ENCODE measurements at regions not wholly inside any gene's neighbourhood (a gene's known extent, or its start where the extent isn't known, plus 50 kb on each side); places are given as distances from the start of the nearest gene placed in this dataset.

DNA sequence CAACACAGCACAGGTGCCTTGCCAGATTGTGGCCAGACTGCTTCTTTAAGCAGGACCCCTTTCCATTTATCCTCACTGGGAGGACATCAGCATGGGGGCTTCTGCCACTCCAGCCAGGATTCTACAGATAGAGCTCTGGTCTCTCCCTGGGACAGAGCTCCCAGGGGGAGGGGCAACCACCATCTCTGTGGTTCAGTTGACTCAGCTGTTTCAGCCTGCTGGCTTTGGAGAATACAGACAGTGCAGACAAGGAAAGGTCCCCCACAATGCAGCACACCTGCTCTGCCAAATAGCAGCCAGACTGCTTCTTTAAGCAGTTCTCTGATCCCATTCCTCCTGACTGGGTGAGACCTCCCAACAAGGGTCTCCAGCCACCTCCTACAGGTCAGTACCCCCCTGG is 132.8 kb downstream of the OR2K2 start:
- POLR2A ChIA-PET: no interaction called here
- Histone ChIP-seq H3K9me2 (ENCODE audit: insufficient read depth) (no peaks in the 10 kb centered on the region), H3K4me3 (replicated peaks in 1 of 2; ENCODE audit: low read depth in 1 of 2, low read length in 2 of 2) (no peak overlapping the region), H3K9me3 (ENCODE audit: control insufficient read depth in 1 of 2, insufficient read depth in 1 of 2, low read depth in 1 of 2, low read length in 2 of 2) (no peaks in the 10 kb centered on the region), H3K9ac (ENCODE audit: low read length) (no peak overlapping the region), H4K20me1 (ENCODE audit: insufficient read depth) (no peaks in the 10 kb centered on the region), H3K4me1 (ENCODE audit: control insufficient read depth in 1 of 2, insufficient read depth in 2 of 2, low read length in 2 of 2) (no peaks in the 10 kb centered on the region), H3K36me3 (ENCODE audit: control insufficient read depth in 1 of 2, insufficient read depth in 2 of 2, low read length in 2 of 2) (no peaks in the 10 kb centered on the region), H3K27ac (ENCODE audit: low read depth, low read length) (no peak overlapping the region), H3K79me2 (ENCODE audit: insufficient read depth, low read length) (no peaks in the 10 kb centered on the region), H3K4me2 (ENCODE audit: low read length) (no peak overlapping the region), H2AFZ (ENCODE audit: low read depth, low read length, poor library complexity, severe bottlenecking) (no peak overlapping the region), H3K27me3 (ENCODE audit: insufficient read depth, low read length) (no peaks in the 10 kb centered on the region)
- ATAC-seq (no peak), DNase-seq (ENCODE audit: low read depth, low spot score) (no peak)
- intact Hi-C loops (cut with micrococcal nuclease): no loop called here
- BruUV-seq (replicated peaks): no TSS peak
- CTCF ChIA-PET: no interaction called here
- TF ChIP-seq RAD21 (IDR thresholded peaks at IDR 0.05; ENCODE audit: low read depth) (no peak), SP1 (IDR thresholded peaks at IDR 0.05; ENCODE audit: low read depth) (no peak), CEBPB (IDR thresholded peaks at IDR 0.05; ENCODE audit: low read depth) (no peak), JUND (IDR thresholded peaks at IDR 0.05) (no peak), POLR2A (IDR thresholded peaks at IDR 0.05; ENCODE audit: borderline replicate concordance, extremely low read depth, insufficient read depth, insufficient read length) (no peak), YY1 (IDR thresholded peaks at IDR 0.05; ENCODE audit: extremely low read depth, insufficient replicate concordance, low read depth, low read length) (no peak)
- TF ChIP-seq, protein P1, sequence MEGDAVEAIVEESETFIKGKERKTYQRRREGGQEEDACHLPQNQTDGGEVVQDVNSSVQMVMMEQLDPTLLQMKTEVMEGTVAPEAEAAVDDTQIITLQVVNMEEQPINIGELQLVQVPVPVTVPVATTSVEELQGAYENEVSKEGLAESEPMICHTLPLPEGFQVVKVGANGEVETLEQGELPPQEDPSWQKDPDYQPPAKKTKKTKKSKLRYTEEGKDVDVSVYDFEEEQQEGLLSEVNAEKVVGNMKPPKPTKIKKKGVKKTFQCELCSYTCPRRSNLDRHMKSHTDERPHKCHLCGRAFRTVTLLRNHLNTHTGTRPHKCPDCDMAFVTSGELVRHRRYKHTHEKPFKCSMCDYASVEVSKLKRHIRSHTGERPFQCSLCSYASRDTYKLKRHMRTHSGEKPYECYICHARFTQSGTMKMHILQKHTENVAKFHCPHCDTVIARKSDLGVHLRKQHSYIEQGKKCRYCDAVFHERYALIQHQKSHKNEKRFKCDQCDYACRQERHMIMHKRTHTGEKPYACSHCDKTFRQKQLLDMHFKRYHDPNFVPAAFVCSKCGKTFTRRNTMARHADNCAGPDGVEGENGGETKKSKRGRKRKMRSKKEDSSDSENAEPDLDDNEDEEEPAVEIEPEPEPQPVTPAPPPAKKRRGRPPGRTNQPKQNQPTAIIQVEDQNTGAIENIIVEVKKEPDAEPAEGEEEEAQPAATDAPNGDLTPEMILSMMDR (IDR thresholded peaks at IDR 0.05 in 2 of 3, conservative IDR thresholded peaks at IDR 0.05 in 1 of 3; ENCODE audit: borderline replicate concordance in 1 of 3, insufficient read depth in 1 of 3, low read depth in 2 of 3, low read length in 2 of 3): no peak
- RAD21 ChIA-PET (ENCODE audit: low non-redundant PET in 1 of 2, low total read pairs in 2 of 2, uncharacterized antibody in 2 of 2, unreplicated experiment in 2 of 2): no interaction called here

GRCh38 chr9:111195766-111196165 is 134.3 kb downstream of the OR2K2 start:
- CTCF ChIA-PET: no interaction called here
- DNase-seq (ENCODE audit: low read depth, low spot score) (no peak), ATAC-seq (no peak)
- no peak overlapping the region for H3K4me3 ChIP-seq (replicated peaks in 1 of 2; ENCODE audit: low read depth in 1 of 2, low read length in 2 of 2)
- intact Hi-C loops (cut with micrococcal nuclease): no loop called here
- no peaks in the 10 kb centered on the region for H3K27me3 ChIP-seq (ENCODE audit: insufficient read depth, low read length)
- no peaks in the 10 kb centered on the region for H3K4me1 ChIP-seq (ENCODE audit: control insufficient read depth in 1 of 2, insufficient read depth in 2 of 2, low read length in 2 of 2)
- H3K9ac ChIP-seq (ENCODE audit: low read length): no peak overlapping the region
- no peaks in the 10 kb centered on the region for H3K9me2 ChIP-seq (ENCODE audit: insufficient read depth)
- H2AFZ ChIP-seq (ENCODE audit: low read depth, low read length, poor library complexity, severe bottlenecking): no peak overlapping the region
- no peaks in the 10 kb centered on the region for H3K9me3 ChIP-seq (ENCODE audit: control insufficient read depth in 1 of 2, insufficient read depth in 1 of 2, low read depth in 1 of 2, low read length in 2 of 2)
- no peaks in the 10 kb centered on the region for H4K20me1 ChIP-seq (ENCODE audit: insufficient read depth)
- POLR2A ChIA-PET: no interaction called here
- no peak overlapping the region for H3K4me2 ChIP-seq (ENCODE audit: low read length)
- BruUV-seq (replicated peaks): no TSS peak
- H3K79me2 ChIP-seq (ENCODE audit: insufficient read depth, low read length): no peaks in the 10 kb centered on the region
- H3K27ac ChIP-seq (ENCODE audit: low read depth, low read length): no peak overlapping the region
- RAD21 ChIA-PET (ENCODE audit: low non-redundant PET in 1 of 2, low total read pairs in 2 of 2, uncharacterized antibody in 2 of 2, unreplicated experiment in 2 of 2): no interaction called here
- no peaks in the 10 kb centered on the region for H3K36me3 ChIP-seq (ENCODE audit: control insufficient read depth in 1 of 2, insufficient read depth in 2 of 2, low read length in 2 of 2)
- TF ChIP-seq JUND (IDR thresholded peaks at IDR 0.05): no peak
- no peak for TF ChIP-seq ATF3 (IDR thresholded peaks at IDR 0.05)
- TF ChIP-seq ZNF274 (IDR thresholded peaks at IDR 0.05; ENCODE audit: low read depth, low read length): no peak
- TF ChIP-seq YY1 (IDR thresholded peaks at IDR 0.05; ENCODE audit: extremely low read depth, insufficient replicate concordance, low read depth, low read length): no peak
- no peak for TF ChIP-seq CBX3 (IDR thresholded peaks at IDR 0.05; ENCODE audit: low read depth)
- TF ChIP-seq ELF1 (IDR thresholded peaks at IDR 0.05; ENCODE audit: borderline replicate concordance, low read depth): no peak
- TF ChIP-seq, protein P1 (IDR thresholded peaks at IDR 0.05 in 2 of 3, conservative IDR thresholded peaks at IDR 0.05 in 1 of 3; ENCODE audit: borderline replicate concordance in 1 of 3, insufficient read depth in 1 of 3, low read depth in 2 of 3, low read length in 2 of 3): no peak
- TF ChIP-seq EZH2phosphoT487 (IDR thresholded peaks at IDR 0.05; ENCODE audit: borderline replicate concordance): no peak
- no peak for TF ChIP-seq EZH2 (IDR thresholded peaks at IDR 0.05)
- TF ChIP-seq TCF7L2 (IDR thresholded peaks at IDR 0.05; ENCODE audit: borderline replicate concordance, extremely low read depth, insufficient read depth, insufficient read length): no peak
- TF ChIP-seq CEBPB (IDR thresholded peaks at IDR 0.05; ENCODE audit: low read depth): no peak

Data from HCT116 (cell line).